ENCODE measurements at regions not wholly inside any gene's neighbourhood (a gene's known extent, or its start where the extent isn't known, plus 50 kb on each side); places are given as distances from the start of the nearest gene placed in this dataset.

GRCh38 chr4:17320046-17320445 lies 191.8 kb downstream of the QDPR start:
- no peak for TF ChIP-seq POLR2AphosphoS5 (IDR thresholded peaks at IDR 0.05)
- TF ChIP-seq, protein P1, sequence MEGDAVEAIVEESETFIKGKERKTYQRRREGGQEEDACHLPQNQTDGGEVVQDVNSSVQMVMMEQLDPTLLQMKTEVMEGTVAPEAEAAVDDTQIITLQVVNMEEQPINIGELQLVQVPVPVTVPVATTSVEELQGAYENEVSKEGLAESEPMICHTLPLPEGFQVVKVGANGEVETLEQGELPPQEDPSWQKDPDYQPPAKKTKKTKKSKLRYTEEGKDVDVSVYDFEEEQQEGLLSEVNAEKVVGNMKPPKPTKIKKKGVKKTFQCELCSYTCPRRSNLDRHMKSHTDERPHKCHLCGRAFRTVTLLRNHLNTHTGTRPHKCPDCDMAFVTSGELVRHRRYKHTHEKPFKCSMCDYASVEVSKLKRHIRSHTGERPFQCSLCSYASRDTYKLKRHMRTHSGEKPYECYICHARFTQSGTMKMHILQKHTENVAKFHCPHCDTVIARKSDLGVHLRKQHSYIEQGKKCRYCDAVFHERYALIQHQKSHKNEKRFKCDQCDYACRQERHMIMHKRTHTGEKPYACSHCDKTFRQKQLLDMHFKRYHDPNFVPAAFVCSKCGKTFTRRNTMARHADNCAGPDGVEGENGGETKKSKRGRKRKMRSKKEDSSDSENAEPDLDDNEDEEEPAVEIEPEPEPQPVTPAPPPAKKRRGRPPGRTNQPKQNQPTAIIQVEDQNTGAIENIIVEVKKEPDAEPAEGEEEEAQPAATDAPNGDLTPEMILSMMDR (IDR thresholded peaks at IDR 0.05) = no peak

Measured in stomach (tissue), 4 donors.